ENCODE measurements at regions not wholly inside any gene's neighbourhood (a gene's known extent, or its start where the extent isn't known, plus 50 kb on each side); places are given as distances from the start of the nearest gene placed in this dataset.
A peak's percentile ranks its signal among the peaks of the same experiment; 100 is the strongest.

GRCh38 chr3:72344236-72344635 is 504.0 kb downstream of the SHQ1 start:
- DNase-seq (no peak), ATAC-seq (no peak)

- ATAC-seq = peak; percentile 44
These were observed 505.2 kb downstream of the SHQ1 start for GRCh38 chr3:72343078-72343477.

GRCh38 chr3:72342450-72342849 is 505.8 kb downstream of the SHQ1 start:
- ATAC-seq (no peak), DNase-seq (no peak)

More at GRCh38 chr3:72343078-72343477, 505.2 kb downstream of the SHQ1 start:
- DNase-seq = peak; percentile 42

DNA sequence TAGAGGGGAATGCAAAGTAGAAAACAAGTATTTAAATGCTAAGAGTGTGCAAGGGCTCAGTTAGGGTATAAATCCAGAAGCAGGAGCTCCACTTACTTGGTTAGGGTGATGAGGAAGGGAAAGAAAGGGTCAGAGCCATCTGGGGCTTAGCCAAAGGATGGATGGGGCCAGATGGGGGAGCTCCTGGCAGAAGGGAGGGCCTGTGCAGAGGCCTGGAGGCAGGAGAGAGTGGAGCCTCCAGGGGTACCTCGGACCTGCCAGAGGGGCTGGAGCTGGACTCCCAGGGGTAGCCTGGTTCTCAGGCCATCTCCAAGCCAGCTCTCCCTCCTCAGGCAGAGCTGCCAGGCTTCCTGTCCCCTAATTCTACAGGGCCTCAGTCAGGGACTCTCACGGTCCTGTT is 506.3 kb downstream of the SHQ1 start:
- ATAC-seq (no peak), DNase-seq (no peak)

- DNase-seq = no peak
- no peak for ATAC-seq
These were observed 506.9 kb downstream of the SHQ1 start for GRCh38 chr3:72341380-72341770.

- no peak for ATAC-seq
- peak; percentile 17 for DNase-seq
These were observed 507.5 kb downstream of the SHQ1 start for GRCh38 chr3:72340476-72341379.

DNA sequence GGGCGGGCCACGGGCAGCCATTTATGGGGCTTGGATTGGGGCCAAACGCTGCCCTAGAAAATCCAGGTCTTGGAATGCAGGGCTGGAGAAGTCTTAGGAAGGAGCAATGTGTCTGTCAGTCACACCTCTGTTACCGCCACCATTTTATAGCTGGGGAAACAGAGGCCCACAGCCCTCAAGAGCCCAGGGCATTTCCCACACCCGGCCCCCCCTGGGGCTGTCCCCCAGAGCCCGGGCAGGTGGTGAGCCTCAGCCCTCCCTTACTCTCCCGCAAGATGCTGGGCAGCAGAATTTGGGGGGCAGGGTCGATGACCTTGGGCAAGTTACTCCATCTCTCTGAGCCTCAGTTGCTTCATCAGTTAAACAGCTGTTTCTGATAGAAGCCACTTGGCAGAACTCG is 508.2 kb downstream of the SHQ1 start:
- ATAC-seq = no peak

DNA sequence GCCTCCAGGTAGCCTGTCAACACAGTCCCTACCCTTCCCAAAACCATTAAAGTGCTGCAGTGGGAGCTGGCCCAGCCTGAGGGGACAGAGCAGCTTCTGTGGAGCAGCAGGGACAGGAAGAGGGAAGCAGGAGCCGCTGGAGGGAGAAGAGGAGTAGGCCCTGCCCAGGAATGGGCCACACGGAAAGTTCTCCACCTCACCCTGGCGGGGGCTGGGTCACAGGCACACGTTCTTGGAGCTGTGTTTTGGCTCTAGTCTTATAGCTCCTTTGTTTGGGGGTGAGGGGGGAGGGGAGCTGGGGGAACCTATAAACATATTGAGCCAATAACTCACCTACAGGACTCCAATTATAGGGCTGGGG is 508.6 kb downstream of the SHQ1 start:
- no peak for ATAC-seq
- DNase-seq = no peak

More for the DNA sequence above, 508.2 kb downstream of the SHQ1 start:
- DNase-seq = no peak

- ATAC-seq (peak; percentile 81), DNase-seq (peak; percentile 66)
These were observed 509.1 kb downstream of the SHQ1 start for GRCh38 chr3:72338942-72339669.

GRCh38 chr3:72338082-72338941 is 509.9 kb downstream of the SHQ1 start:
- DNase-seq (peak; percentile 41), ATAC-seq (peak; percentile 76)

DNA sequence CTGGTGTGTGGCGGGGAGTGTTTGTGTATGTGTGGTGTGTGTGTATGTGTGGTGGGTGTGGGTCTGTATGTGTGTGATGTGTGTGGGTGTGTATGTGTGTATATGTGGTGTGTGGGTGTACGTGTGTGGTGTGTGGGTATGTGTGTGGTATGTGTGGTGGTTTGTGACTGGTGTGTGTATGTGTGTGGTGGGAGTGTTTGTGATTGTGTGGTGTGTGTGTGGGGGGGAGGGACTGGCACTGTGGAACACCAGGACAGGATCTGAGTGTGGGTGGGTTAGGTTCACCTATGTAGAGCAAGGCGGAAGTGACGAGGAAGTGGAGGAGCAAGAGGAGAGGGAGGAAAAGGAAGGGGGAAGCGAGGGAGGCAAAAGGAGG is 510.8 kb downstream of the SHQ1 start:
- ATAC-seq = no peak

GRCh38 chr3:72336821-72337479 is 511.3 kb downstream of the SHQ1 start:
- no peak for DNase-seq
- ATAC-seq = no peak

More for the DNA sequence above, 510.8 kb downstream of the SHQ1 start:
- no peak for DNase-seq

DNA sequence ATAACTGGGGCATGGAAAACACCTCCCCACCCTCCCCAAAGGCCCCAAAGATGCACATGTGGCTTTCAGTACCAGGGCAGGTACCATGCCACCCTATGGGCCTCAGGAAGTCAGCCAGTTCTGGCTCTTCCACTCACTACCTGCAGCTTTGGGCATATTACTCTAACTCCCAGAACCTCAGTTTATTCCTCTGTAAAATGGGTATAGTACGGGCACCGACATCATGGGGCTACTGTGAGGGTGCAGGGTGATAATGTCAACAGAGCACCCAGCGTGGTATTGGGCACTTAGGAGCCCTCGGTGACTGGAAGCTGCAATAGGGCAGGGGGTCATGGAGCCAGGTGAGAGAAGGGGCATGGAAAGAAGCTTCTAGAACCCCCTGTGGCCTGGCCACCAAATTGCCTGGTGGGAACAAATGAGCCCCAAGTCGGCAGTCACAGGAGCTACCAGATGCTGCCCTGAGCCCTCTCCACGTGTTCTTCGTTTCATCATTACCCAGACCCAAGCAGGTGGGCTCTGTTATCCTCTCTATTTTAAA is 512.1 kb downstream of the SHQ1 start:
- ATAC-seq = no peak

DNA sequence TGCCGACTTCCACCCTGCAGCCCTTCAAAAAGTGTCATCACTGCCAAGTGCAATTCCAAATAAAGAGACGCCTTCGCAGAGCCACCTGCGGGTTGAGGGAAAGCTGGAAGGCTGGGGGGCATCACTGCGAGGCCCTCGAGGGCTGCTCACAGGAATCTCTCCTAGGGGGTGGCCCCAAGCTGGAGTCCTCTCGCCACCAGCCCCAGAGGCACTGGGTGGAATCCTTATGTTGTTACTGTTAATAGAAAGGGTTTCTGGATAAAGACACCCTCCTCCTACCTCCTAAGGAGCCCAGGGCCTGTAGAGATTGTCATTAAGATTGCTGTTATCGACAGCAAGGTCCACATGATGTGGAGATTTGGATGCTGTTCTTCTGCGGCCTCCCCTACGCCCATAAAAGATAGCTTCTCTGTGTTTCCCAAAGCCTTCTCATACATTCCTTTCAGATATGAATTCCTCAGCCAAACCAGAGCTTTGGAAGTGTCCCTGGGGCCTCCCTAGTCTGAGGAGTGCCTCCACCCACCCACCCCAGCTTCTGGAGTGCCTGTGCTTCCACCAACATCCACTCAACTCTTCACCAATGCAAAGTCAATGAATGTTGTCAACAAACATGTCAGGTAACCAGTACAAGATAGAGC is 512.7 kb downstream of the SHQ1 start:
- ATAC-seq = no peak

More for the DNA sequence above, 512.1 kb downstream of the SHQ1 start:
- DNase-seq = no peak

GRCh38 chr3:72334681-72335457 is 513.4 kb downstream of the SHQ1 start:
- DNase-seq = no peak
- no peak for ATAC-seq

More for the DNA sequence above, 512.7 kb downstream of the SHQ1 start:
- no peak for DNase-seq

GRCh38 chr3:72332689-72333088 is 515.6 kb downstream of the SHQ1 start:
- DNase-seq = no peak

DNA sequence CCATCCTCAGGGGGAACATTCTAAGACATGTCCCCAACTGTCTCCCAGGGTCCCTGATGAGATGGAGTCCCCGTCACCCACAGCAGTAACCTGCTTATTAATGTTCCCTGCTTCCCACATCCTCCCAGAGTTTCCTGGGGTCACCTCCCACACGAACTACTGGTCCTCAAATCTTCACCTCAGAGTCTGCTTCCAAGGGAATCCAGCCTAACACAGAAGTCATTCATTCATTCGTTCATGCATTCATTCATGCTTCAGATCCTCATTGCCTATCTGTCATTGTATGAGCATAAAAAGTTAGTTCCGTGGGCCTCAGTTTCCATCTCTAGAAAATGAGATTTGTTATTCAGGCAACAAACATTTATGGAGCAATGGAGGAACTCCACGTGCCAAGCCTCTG is 516.2 kb downstream of the SHQ1 start:
- DNase-seq = no peak
- ATAC-seq = no peak

More at GRCh38 chr3:72332689-72333088, 515.6 kb downstream of the SHQ1 start:
- no peak for ATAC-seq

DNA sequence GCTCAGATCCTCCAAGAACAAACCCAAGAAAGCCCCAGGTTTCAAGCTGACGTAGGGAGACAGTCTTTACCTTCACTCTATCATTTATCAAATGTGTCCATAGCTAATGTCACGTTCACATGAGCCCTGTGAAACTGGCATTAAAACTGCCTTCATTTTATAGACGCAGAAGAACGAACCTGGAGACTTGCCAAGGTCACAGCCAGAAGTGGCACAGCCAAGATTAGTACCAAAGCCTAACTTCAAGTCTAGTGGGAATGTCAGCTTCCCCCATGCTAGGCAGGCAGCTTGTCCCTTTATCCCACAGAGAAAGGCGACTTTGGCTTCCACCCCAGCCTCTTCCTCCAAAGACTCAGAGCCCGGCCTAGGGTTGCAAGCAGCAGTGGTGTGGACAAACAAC is 517.2 kb downstream of the SHQ1 start:
- ATAC-seq (no peak), DNase-seq (no peak)

DNA sequence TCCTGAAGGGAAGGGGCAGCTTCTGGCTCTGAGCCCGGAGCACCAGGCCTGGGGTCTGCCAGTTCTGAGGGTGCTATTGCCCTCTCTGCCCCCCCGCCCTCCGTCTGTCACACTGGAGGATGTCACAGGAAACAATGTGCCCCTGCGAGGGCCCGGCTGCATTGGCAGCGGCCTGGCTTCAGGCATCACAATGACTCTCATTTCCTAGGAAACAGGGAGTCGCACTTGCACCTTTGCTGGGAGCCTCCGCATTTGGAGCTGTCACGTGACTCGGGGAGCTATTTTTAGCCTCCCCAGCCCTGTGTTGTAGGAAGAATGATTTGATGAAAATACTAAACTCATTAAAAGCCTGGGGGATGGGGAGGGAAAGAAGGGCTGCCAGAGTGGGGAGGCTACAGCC is 518.9 kb downstream of the SHQ1 start:
- ATAC-seq = no peak

GRCh38 chr3:72328755-72329277 is 519.4 kb downstream of the SHQ1 start:
- DNase-seq (no peak), ATAC-seq (no peak)

More for the DNA sequence above, 518.9 kb downstream of the SHQ1 start:
- no peak for DNase-seq
